GM06990 (cell line): ENCODE measurements at regions not wholly inside any gene's neighbourhood (a gene's known extent, or its start where the extent isn't known, plus 50 kb on each side); places are given as distances from the start of the nearest gene placed in this dataset.
"Not testable (repeated sequence)": the region's sequence is repeated elsewhere in the genome, so short reads cannot be mapped to it uniquely, and the experiment has no call there.

Source experiments
- DNase-seq: peaks from one replicate; pipeline ENCODE4 v3.0.0-alpha.2; 2011; ENCODE audit not compliant: insufficient read length; ENCODE audit errors: extremely low read depth
- H3K27me3 ChIP-seq: replicated peaks from 2 replicates; pipeline ENCODE4 v1.6.0; 2011; ENCODE audit warnings: low read length; ENCODE audit not compliant: control insufficient read depth, insufficient read depth
- H3K36me3 ChIP-seq: 2 replicates; pipeline ENCODE4 v1.5.1; 2011; ENCODE audit warnings: low read length; ENCODE audit not compliant: control insufficient read depth, insufficient read depth
- H3K4me3 ChIP-seq: replicated peaks from 2 replicates; pipeline ENCODE4 v1.5.1; 2011; ENCODE audit warnings: low read depth, mild to moderate bottlenecking, control low read depth, low read length
- CTCF ChIP-seq: IDR thresholded peaks from 2 replicates; pipeline ENCODE4 v1.5.1; 2011; ENCODE audit warnings: low read length, control low read depth, mild to moderate bottlenecking, inconsistent platforms; ENCODE audit not compliant: insufficient read depth, poor library complexity, severe bottlenecking

- Histone ChIP-seq H3K4me3 (no peak overlapping the region), H3K27me3 (peaks cover 2% of the 10 kb centered on the region), H3K36me3 (no peaks in the 10 kb centered on the region)
- no peak for TF ChIP-seq CTCF
- no peak for DNase-seq
These were observed 202.9 kb downstream of the MATN1 start for GRCh38 chr1:30520476-30520875.

GRCh38 chr1:30519201-30519763 lies 204.1 kb downstream of the MATN1 start:
- Histone ChIP-seq H3K27me3 (peaks cover 2% of the 10 kb centered on the region), H3K4me3 (no peak overlapping the region), H3K36me3 (no peaks in the 10 kb centered on the region)
- no peak for DNase-seq
- TF ChIP-seq CTCF = no peak

- no peak for TF ChIP-seq CTCF
These were observed 204.7 kb downstream of the MATN1 start for GRCh38 chr1:30518696-30519095.

GRCh38 chr1:30518186-30518585 lies 205.2 kb downstream of the MATN1 start:
- Histone ChIP-seq H3K36me3 (no peaks in the 10 kb centered on the region), H3K27me3 (peaks cover 2% of the 10 kb centered on the region), H3K4me3 (no peak overlapping the region)
- no peak for DNase-seq
- no peak for TF ChIP-seq CTCF

More at GRCh38 chr1:30518696-30519095, 204.7 kb downstream of the MATN1 start:
- no peak for DNase-seq
- Histone ChIP-seq H3K36me3 (no peaks in the 10 kb centered on the region), H3K27me3 (peaks cover 2% of the 10 kb centered on the region), H3K4me3 (no peak overlapping the region)

GRCh38 chr1:30517666-30518065 lies 205.7 kb downstream of the MATN1 start:
- not testable (repeated sequence) for H3K27me3 ChIP-seq, DNase-seq, H3K4me3 ChIP-seq, H3K36me3 ChIP-seq

GRCh38 chr1:30517241-30517640 lies 206.1 kb downstream of the MATN1 start:
- not testable (repeated sequence) for H3K36me3 ChIP-seq, H3K27me3 ChIP-seq, DNase-seq, H3K4me3 ChIP-seq

GRCh38 chr1:30516485-30516858 lies 206.9 kb downstream of the MATN1 start:
- no peak for TF ChIP-seq CTCF
- H3K36me3 ChIP-seq = no peaks in the 10 kb centered on the region
- DNase-seq = no peak
- H3K4me3 ChIP-seq = no peak overlapping the region
- no peaks in the 10 kb centered on the region; the same call in 1 of the 2 replicates for H3K27me3 ChIP-seq
